Neural progenitor cell (in vitro differentiated cells): ENCODE measurements at regions not wholly inside any gene's neighbourhood (a gene's known extent, or its start where the extent isn't known, plus 50 kb on each side); places are given as distances from the start of the nearest gene placed in this dataset.

Source experiments
- DNase-seq: peaks from one replicate; pipeline ENCODE4 v3.0.0-alpha.2; 2016; ENCODE audit warnings: low spot score
- H2AFZ ChIP-seq: fragments of 200-600 bp; sonication (generic); replicated peaks from 2 replicates; pipeline ENCODE4 v1.6.1; 2016; ENCODE audit warnings: antibody characterized with exemption
- H3F3A ChIP-seq: fragments of 200-600 bp; sonication (generic); 2 replicates; pipeline ENCODE4 v1.6.1; 2016; ENCODE audit warnings: antibody characterized with exemption, low read depth
- H3K27ac ChIP-seq: fragments of 200-600 bp; sonication (generic); 2 replicates; pipeline ENCODE4 v1.5.1; 2016; ENCODE audit warnings: mild to moderate bottlenecking
- H3K27me3 ChIP-seq: fragments of 200-600 bp; sonication (generic); 2 replicates; pipeline ENCODE4 v1.6.1; 2016; ENCODE audit warnings: mild to moderate bottlenecking, moderate library complexity
- H3K36me3 ChIP-seq: fragments of 200-600 bp; sonication (generic); 2 replicates; pipeline ENCODE4 v1.5.1; 2016
- H3K4me1 ChIP-seq: fragments of 200-600 bp; sonication (generic); 2 replicates; pipeline ENCODE4 v1.6.1; 2016; ENCODE audit warnings: mixed run types
- H3K4me2 ChIP-seq: fragments of 200-600 bp; sonication (generic); 2 replicates; pipeline ENCODE4 v1.6.1; 2016
- H3K4me3 ChIP-seq: fragments of 200-600 bp; sonication (generic); 2 replicates; pipeline ENCODE4 v1.5.1; 2016
- H3K79me2 ChIP-seq: fragments of 200-600 bp; sonication (generic); 2 replicates; pipeline ENCODE4 v1.6.1; 2016; ENCODE audit warnings: low read depth
- H3K9ac ChIP-seq: fragments of 200-600 bp; sonication (generic); 2 replicates; pipeline ENCODE4 v1.6.1; 2016
- H3K9me3 ChIP-seq: fragments of 200-600 bp; sonication (generic); 2 replicates; pipeline ENCODE4 v1.5.1; 2016; ENCODE audit warnings: low read depth
- H4K20me1 ChIP-seq: fragments of 200-600 bp; sonication (generic); 2 replicates; pipeline ENCODE4 v1.6.1; 2016; ENCODE audit warnings: low read depth
- H3K27ac Mint-ChIP-seq: 3 replicates; pipeline ENCODE4 v1.8.0; 2021; ENCODE audit warnings: mixed read lengths
- H3K27me3 Mint-ChIP-seq: 2 replicates; pipeline ENCODE4 v1.8.0; 2022; ENCODE audit warnings: low read depth, mild to moderate bottlenecking, inconsistent platforms, moderate library complexity, mixed read lengths; ENCODE audit not compliant: insufficient read depth
- H3K36me3 Mint-ChIP-seq: 3 replicates; pipeline ENCODE4 v1.8.0; 2021; ENCODE audit warnings: mixed read lengths
- H3K4me1 Mint-ChIP-seq: 3 replicates; pipeline ENCODE4 v1.8.0; 2021; ENCODE audit warnings: mixed read lengths
- H3K4me3 Mint-ChIP-seq: 3 replicates; pipeline ENCODE4 v1.8.0; 2021; ENCODE audit warnings: mild to moderate bottlenecking, moderate library complexity, mixed read lengths
- H3K9me3 Mint-ChIP-seq: 3 replicates; pipeline ENCODE4 v1.8.0; 2020; ENCODE audit warnings: mixed read lengths
- EZH2 ChIP-seq: fragments of 200-600 bp; sonication (generic); IDR thresholded peaks from 2 replicates; pipeline ENCODE4 v1.6.1; 2017; ENCODE audit warnings: antibody characterized with exemption, mild to moderate bottlenecking, moderate library complexity
- EZH2phosphoT487 ChIP-seq: fragments of 200-600 bp; sonication (generic); IDR thresholded peaks from 2 replicates; pipeline ENCODE4 v1.6.1; 2017; ENCODE audit warnings: antibody characterized with exemption
- TF ChIP-seq, protein P1 (sequence below): fragments of 200-600 bp; sonication (generic); IDR thresholded peaks from 2 replicates; pipeline ENCODE4 v1.5.1; 2017; ENCODE audit warnings: antibody characterized with exemption, mild to moderate bottlenecking

DNA sequence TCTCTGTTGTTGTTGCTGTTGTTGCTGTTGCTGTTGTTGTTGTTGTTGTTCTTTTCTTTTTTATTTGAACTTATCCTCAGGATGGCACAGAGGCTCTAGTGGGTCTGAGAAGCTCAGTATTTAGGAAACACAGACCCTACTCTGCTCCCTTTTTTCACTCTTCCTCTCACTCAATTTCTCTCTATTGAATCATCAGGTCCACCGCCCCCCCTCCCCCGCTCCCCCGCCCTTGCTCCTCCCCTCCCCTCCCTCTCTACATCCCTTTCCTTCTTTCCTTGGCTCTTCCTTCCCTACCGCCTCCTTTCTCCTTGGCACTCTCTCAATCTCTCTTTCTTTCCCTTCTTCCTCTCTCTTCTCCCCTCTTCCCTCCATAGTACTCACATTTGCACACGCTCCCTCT lies 218.5 kb upstream of the ZC3H12A start:
- peak overlapping the region; percentile 43 for H3K4me2 ChIP-seq
- H3K27me3 ChIP-seq, result no peaks in the 10 kb centered on the region
- no peak for TF ChIP-seq EZH2phosphoT487
- TF ChIP-seq, protein P1, sequence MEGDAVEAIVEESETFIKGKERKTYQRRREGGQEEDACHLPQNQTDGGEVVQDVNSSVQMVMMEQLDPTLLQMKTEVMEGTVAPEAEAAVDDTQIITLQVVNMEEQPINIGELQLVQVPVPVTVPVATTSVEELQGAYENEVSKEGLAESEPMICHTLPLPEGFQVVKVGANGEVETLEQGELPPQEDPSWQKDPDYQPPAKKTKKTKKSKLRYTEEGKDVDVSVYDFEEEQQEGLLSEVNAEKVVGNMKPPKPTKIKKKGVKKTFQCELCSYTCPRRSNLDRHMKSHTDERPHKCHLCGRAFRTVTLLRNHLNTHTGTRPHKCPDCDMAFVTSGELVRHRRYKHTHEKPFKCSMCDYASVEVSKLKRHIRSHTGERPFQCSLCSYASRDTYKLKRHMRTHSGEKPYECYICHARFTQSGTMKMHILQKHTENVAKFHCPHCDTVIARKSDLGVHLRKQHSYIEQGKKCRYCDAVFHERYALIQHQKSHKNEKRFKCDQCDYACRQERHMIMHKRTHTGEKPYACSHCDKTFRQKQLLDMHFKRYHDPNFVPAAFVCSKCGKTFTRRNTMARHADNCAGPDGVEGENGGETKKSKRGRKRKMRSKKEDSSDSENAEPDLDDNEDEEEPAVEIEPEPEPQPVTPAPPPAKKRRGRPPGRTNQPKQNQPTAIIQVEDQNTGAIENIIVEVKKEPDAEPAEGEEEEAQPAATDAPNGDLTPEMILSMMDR, result no peak
- no peak for TF ChIP-seq EZH2
- no peak overlapping the region for H3K9ac ChIP-seq
- no peak overlapping the region for H2AFZ ChIP-seq
- no peak for DNase-seq
- no peak overlapping the region for H3K4me3 ChIP-seq
- Mint-ChIP-seq H3K4me1 (peaks cover 2% of the 10 kb centered on the region), H3K9me3 (no peaks in the 10 kb centered on the region), H3K36me3 (no peaks in the 10 kb centered on the region), H3K4me3 (no peak overlapping the region), H3K27me3 (peaks cover 26% of the 10 kb centered on the region), H3K27ac (no peak overlapping the region)
- peaks cover 4% of the 10 kb centered on the region for H4K20me1 ChIP-seq
- H3F3A ChIP-seq, result no peaks in the 10 kb centered on the region
- H3K79me2 ChIP-seq, result no peaks in the 10 kb centered on the region
- H3K27ac ChIP-seq, result no peak overlapping the region
- H3K36me3 ChIP-seq, result no peaks in the 10 kb centered on the region
- peaks cover 17% of the 10 kb centered on the region for H3K4me1 ChIP-seq
- no peaks in the 10 kb centered on the region for H3K9me3 ChIP-seq

DNA sequence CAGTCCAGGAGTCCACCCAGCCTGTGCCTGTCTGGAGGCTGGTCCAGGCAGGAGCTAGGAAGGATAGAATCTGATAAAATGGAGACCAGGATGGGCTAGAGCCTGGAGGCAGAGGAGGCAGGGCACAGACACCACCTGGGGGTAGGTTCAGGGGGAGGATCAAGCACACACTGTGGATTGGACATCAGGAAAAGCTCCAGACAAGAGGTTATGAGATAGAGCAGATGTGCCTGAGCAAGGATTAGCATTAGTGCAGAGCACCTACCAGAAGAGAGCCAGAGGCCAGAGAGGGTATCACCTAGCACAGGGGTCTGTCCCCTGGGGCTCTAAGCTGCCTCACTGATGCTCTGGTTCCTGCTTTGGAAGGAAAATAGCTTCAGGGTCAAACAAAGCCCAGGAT lies 216.7 kb upstream of the ZC3H12A start:
- no peak for TF ChIP-seq EZH2
- no peak for TF ChIP-seq EZH2phosphoT487
- TF ChIP-seq, protein P1, result no peak
- no peak overlapping the region for H3K4me3 ChIP-seq
- H3K36me3 Mint-ChIP-seq, result no peaks in the 10 kb centered on the region
- H3K9me3 Mint-ChIP-seq, result no peaks in the 10 kb centered on the region
- H3K27ac ChIP-seq, result no peak overlapping the region
- no peaks in the 10 kb centered on the region for H3F3A ChIP-seq
- H3K27me3 ChIP-seq, result no peaks in the 10 kb centered on the region
- H3K79me2 ChIP-seq, result no peaks in the 10 kb centered on the region
- H3K4me3 Mint-ChIP-seq, result no peak overlapping the region
- peaks cover 10% of the 10 kb centered on the region for H3K4me1 Mint-ChIP-seq
- no peak overlapping the region for H3K4me2 ChIP-seq
- H4K20me1 ChIP-seq, result peaks cover 4% of the 10 kb centered on the region
- peaks cover 31% of the 10 kb centered on the region for H3K27me3 Mint-ChIP-seq
- peaks cover 17% of the 10 kb centered on the region for H3K4me1 ChIP-seq
- no peak for DNase-seq
- no peak overlapping the region for H3K27ac Mint-ChIP-seq
- H3K9ac ChIP-seq, result no peak overlapping the region
- H3K36me3 ChIP-seq, result no peaks in the 10 kb centered on the region
- H2AFZ ChIP-seq, result no peak overlapping the region
- H3K9me3 ChIP-seq, result no peaks in the 10 kb centered on the region

DNA sequence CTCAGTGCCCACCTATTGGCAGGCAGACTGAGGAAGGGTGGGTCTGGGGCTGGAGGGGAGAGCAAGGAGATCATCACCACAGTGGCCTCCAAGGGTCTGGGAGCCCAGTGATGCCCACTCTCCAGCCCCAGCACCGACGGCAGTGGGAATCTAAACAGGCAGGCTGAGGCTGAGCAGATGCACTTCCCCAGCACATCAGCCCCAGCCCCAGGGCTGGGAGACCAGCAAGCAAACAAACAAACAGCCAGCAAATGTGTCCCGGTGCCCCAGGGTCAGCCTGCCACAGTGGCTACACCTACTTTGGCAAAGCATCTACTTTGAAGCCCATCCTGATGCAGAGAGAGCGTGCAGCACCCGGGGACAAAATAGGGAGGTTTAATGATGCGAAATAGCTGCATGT lies 216.3 kb upstream of the ZC3H12A start:
- Mint-ChIP-seq H3K27me3 (peaks cover 31% of the 10 kb centered on the region), H3K36me3 (no peaks in the 10 kb centered on the region), H3K4me1 (peaks cover 10% of the 10 kb centered on the region), H3K4me3 (no peak overlapping the region), H3K27ac (no peak overlapping the region), H3K9me3 (no peaks in the 10 kb centered on the region)
- TF ChIP-seq EZH2 (no peak), EZH2phosphoT487 (no peak)
- TF ChIP-seq, protein P1, result no peak
- no peaks in the 10 kb centered on the region for H3F3A ChIP-seq
- H3K4me2 ChIP-seq, result peak overlapping the region; percentile 32
- H3K79me2 ChIP-seq, result no peaks in the 10 kb centered on the region
- no peak overlapping the region for H3K4me3 ChIP-seq
- H2AFZ ChIP-seq, result no peak overlapping the region
- H3K27ac ChIP-seq, result no peak overlapping the region
- no peaks in the 10 kb centered on the region for H3K9me3 ChIP-seq
- DNase-seq, result no peak
- H3K27me3 ChIP-seq, result no peaks in the 10 kb centered on the region
- peaks cover 17% of the 10 kb centered on the region for H3K4me1 ChIP-seq
- no peaks in the 10 kb centered on the region for H3K36me3 ChIP-seq
- no peak overlapping the region for H3K9ac ChIP-seq
- H4K20me1 ChIP-seq, result peaks cover 4% of the 10 kb centered on the region

DNA sequence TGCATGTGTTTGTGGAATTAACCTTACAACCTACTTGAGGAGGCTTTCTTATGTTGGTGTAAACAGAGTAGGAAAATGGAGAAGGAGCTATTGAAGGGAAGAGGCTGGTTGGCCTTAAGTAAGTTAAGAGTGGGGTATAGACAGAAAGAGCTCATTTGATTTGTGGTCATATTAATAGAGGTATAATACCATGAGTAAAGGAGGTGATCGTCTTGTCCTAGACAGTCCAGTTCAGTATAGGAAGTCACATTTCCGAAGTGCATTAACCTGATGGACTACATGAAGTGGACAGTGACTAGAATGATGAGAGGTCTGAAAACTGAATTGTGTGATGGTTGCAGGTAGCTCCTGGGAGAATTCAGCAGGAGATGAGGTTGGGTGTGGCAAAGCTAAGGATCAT lies 215.4 kb upstream of the ZC3H12A start:
- Histone ChIP-seq H3K27ac (no peak overlapping the region), H3K9me3 (no peaks in the 10 kb centered on the region), H3F3A (no peaks in the 10 kb centered on the region), H3K27me3 (no peaks in the 10 kb centered on the region), H3K79me2 (no peaks in the 10 kb centered on the region), H3K4me1 (peaks cover 17% of the 10 kb centered on the region), H3K9ac (no peak overlapping the region), H3K36me3 (no peaks in the 10 kb centered on the region), H3K4me2 (no peak overlapping the region), H2AFZ (no peak overlapping the region), H4K20me1 (peaks cover 4% of the 10 kb centered on the region), H3K4me3 (no peak overlapping the region)
- TF ChIP-seq EZH2, result no peak
- Mint-ChIP-seq H3K9me3 (no peaks in the 10 kb centered on the region), H3K36me3 (no peaks in the 10 kb centered on the region), H3K4me3 (no peak overlapping the region), H3K27ac (no peak overlapping the region), H3K4me1 (peaks cover 10% of the 10 kb centered on the region), H3K27me3 (peaks cover 24% of the 10 kb centered on the region)
- DNase-seq, result no peak
